Spleen (tissue), 11 donors: ENCODE measurements at regions not wholly inside any gene's neighbourhood (a gene's known extent, or its start where the extent isn't known, plus 50 kb on each side); places are given as distances from the start of the nearest gene placed in this dataset.

Source experiments
- DNase-seq: peaks from one replicate; pipeline ENCODE4 v3.0.0-alpha.2; 2020
- H3K27ac ChIP-seq, 8 donors: fragments of 200-600 bp; sonication (generic) in 7 of 8; 1 replicate in 4 of 8; 2 replicates in 4 of 8; pipeline versions ENCODE4 v1.5.0 to v1.8.0; 2016 to 2021; ENCODE audit warnings: inconsistent platforms in 4 of 8, mild to moderate bottlenecking in 4 of 8, moderate library complexity in 1 of 8
- H3K27me3 ChIP-seq, 7 donors: fragments of 200-600 bp; sonication (generic) in 6 of 7; replicated peaks in 1 of 7; 1 replicate in 4 of 7; 2 replicates in 3 of 7; pipeline versions ENCODE4 v1.5.0 to v1.8.0; 2016 to 2021; ENCODE audit warnings: inconsistent platforms in 3 of 7, mild to moderate bottlenecking in 1 of 7
- H3K36me3 ChIP-seq, 6 donors: fragments of 200-600 bp; sonication (generic) in 5 of 6; 1 replicate in 4 of 6; 2 replicates in 2 of 6; pipeline versions ENCODE4 v1.5.0 to v1.8.0; 2016 to 2021; ENCODE audit warnings: inconsistent platforms in 2 of 6
- H3K4me1 ChIP-seq, 6 donors: fragments of 200-600 bp; sonication (generic) in 5 of 6; 1 replicate in 3 of 6; 2 replicates in 3 of 6; pipeline versions ENCODE4 v1.5.0 to v1.8.0; 2016 to 2021; ENCODE audit warnings: inconsistent platforms in 3 of 6
- H3K4me3 ChIP-seq, 8 donors: fragments of 200-600 bp; sonication (generic) in 7 of 8; 1 replicate in 4 of 8; 2 replicates in 4 of 8; pipeline versions ENCODE4 v1.5.0 to v1.8.0; 2016 to 2021; ENCODE audit warnings: inconsistent platforms in 4 of 8, mild to moderate bottlenecking in 4 of 8, moderate library complexity in 2 of 8
- H3K9me3 ChIP-seq, 8 donors: fragments of 200-600 bp; sonication (generic) in 7 of 8; 1 replicate in 4 of 8; 2 replicates in 4 of 8; pipeline versions ENCODE4 v1.5.0 to v1.8.0; 2016 to 2021; ENCODE audit warnings: inconsistent platforms in 4 of 8
- POLR2A ChIP-seq, 3 donors: fragments of 450-650 bp; IDR thresholded peaks; one replicate each; pipeline ENCODE4 v1.5.1; 2017; ENCODE audit warnings: antibody characterized with exemption in 3 of 3, mild to moderate bottlenecking in 1 of 3
- POLR2AphosphoS5 ChIP-seq, 3 donors: sonication (generic); formaldehyde crosslinking; IDR thresholded peaks; one replicate each; pipeline ENCODE4 v1.5.1; 2017; ENCODE audit warnings: antibody characterized with exemption in 3 of 3
- WGBS, 5 donors: extraction: QIAGEN DNeasy Blood & Tissue Kit in 3 of 5; methylation state at CpG; one replicate each; pipeline versions ENCODE4 v1.1.5 to v1.1.7; 2013 to 2018; 5-methylcytosine and 5-hydroxymethylcytosine counted together
- intact Hi-C: fragments of 100-400 bp; cut with DNase I; formaldehyde crosslinking; loops from one replicate; pipeline ENCODE4 v1.15.0; 2023; ENCODE audit warnings: low total_unique reads
- TF ChIP-seq, protein P1 (sequence below), 11 experiments: fragments of 200-600 bp in 7 of 11; fragments of 450-650 bp in 4 of 11; sonication (generic) in 4 of 11; IDR thresholded peaks in 8 of 11; conservative IDR thresholded peaks in 3 of 11; 1 replicate in 7 of 11; 2 replicates in 4 of 11; pipeline versions ENCODE4 v1.4.0 to v1.8.0; 2016 to 2021; ENCODE audit warnings: antibody characterized with exemption in 11 of 11, inconsistent platforms in 4 of 11, mild to moderate bottlenecking in 1 of 11
- donor health status: healthy with polysubstance abuse.
- donor health status: DM: no; HTN: no; CAD: no; lungs with moderate emphysema.
- donor health status: DM: no; HTN: no; CAD: no.
- donor health status: Bipolar disorder and iron deficiency.
- donor health status: healthy.
- donor health status: DM: no; HTN: no; CAD: no.
- donor health status: DM: yes; HTN: yes; CAD: no.

DNA sequence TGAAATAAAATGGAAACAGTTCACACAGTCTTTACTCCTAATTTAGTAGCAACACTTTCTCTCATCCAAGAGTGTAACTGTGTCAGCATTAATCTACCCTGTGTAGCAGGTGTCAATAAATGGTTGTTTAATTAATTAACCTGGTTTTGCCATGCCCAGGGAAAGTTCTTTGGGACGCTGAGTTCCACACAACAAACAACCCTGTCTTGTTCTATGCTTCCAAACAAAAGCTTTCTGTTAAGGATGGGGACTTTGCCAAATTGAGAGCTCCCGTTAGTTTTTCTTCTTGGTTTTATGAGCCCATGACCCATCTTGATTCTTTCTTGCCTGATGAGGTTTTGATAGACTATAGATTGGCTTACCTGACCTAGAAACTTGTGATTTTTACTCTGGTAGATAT is 530.1 kb downstream of the KCNJ2 start:
- H3K27me3 ChIP-seq = no peaks in the 10 kb centered on the region
- no peaks in the 10 kb centered on the region for H3K4me1 ChIP-seq
- WGBS, 5 donors = 64 to 86% (median 76%) methylated on average over 2 of the region's 2 CpGs
- no peak for TF ChIP-seq POLR2AphosphoS5 (IDR thresholded peaks at IDR 0.05)
- no peak for TF ChIP-seq POLR2A (IDR thresholded peaks at IDR 0.05)
- TF ChIP-seq, protein P1, sequence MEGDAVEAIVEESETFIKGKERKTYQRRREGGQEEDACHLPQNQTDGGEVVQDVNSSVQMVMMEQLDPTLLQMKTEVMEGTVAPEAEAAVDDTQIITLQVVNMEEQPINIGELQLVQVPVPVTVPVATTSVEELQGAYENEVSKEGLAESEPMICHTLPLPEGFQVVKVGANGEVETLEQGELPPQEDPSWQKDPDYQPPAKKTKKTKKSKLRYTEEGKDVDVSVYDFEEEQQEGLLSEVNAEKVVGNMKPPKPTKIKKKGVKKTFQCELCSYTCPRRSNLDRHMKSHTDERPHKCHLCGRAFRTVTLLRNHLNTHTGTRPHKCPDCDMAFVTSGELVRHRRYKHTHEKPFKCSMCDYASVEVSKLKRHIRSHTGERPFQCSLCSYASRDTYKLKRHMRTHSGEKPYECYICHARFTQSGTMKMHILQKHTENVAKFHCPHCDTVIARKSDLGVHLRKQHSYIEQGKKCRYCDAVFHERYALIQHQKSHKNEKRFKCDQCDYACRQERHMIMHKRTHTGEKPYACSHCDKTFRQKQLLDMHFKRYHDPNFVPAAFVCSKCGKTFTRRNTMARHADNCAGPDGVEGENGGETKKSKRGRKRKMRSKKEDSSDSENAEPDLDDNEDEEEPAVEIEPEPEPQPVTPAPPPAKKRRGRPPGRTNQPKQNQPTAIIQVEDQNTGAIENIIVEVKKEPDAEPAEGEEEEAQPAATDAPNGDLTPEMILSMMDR (IDR thresholded peaks at IDR 0.05 in 8 of 11, conservative IDR thresholded peaks at IDR 0.05 in 3 of 11) = no peak
- peaks cover 0 to 9% (median 3%) of the 10 kb centered on the region in 8 donors for H3K9me3 ChIP-seq
- no peaks in the 10 kb centered on the region for H3K36me3 ChIP-seq
- no peak overlapping the region for H3K4me3 ChIP-seq
- DNase-seq = no peak
- intact Hi-C loops = no loop called here
- no peak overlapping the region for H3K27ac ChIP-seq

DNA sequence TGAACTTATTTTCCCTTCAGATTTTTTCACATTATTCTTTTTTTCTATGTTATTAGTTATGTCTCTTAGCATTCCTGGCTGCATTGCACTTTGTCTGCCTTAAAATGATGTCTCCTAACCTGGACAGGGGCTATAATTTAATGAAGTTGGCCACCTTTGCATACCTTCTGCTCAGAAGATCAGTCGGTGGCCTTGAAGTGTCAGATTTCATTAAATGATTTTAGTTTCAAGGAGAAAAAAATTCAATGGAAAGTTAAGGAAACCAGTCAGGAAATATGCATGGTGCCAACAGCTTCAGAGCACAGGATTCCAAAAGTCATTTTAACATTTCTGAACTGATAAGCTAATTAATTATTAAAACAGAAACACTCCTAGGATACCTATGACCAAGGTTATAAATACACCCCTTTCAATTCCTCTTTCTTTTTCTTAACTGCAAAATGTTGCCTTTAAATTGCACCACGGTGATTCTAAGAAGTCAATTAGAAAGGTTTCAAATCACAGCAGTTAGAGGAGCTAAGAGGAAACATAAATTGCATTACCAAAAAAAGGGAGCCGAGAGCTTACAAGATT is 533.4 kb downstream of the KCNJ2 start:
- no peak overlapping the region for H3K4me3 ChIP-seq
- TF ChIP-seq POLR2A (IDR thresholded peaks at IDR 0.05) (no peak), POLR2AphosphoS5 (IDR thresholded peaks at IDR 0.05) (no peak)
- TF ChIP-seq, protein P1 (IDR thresholded peaks at IDR 0.05 in 8 of 11, conservative IDR thresholded peaks at IDR 0.05 in 3 of 11) = no peak
- no peak for DNase-seq
- peaks cover 0 to 11% (median 3%) of the 10 kb centered on the region in 8 donors for H3K9me3 ChIP-seq
- no peaks in the 10 kb centered on the region for H3K36me3 ChIP-seq
- intact Hi-C loops = no loop called here
- no peak overlapping the region for H3K27ac ChIP-seq
- no peaks in the 10 kb centered on the region for H3K4me1 ChIP-seq
- H3K27me3 ChIP-seq = no peaks in the 10 kb centered on the region
- WGBS, 5 donors = 57 to 64% (median 58%) methylated on average over 3 of the region's 3 CpGs

- Histone ChIP-seq H3K4me3 (no peak overlapping the region), H3K27me3 (no peaks in the 10 kb centered on the region), H3K36me3 (no peaks in the 10 kb centered on the region), H3K27ac (no peak overlapping the region), H3K9me3 (peaks cover 0 to 1% (median 0%) of the 10 kb centered on the region in 8 donors), H3K4me1 (no peaks in the 10 kb centered on the region)
- WGBS, 5 donors = 71 to 85% (median 75%) methylated on average over 7 of the region's 7 CpGs
- DNase-seq = no peak
- TF ChIP-seq, protein P1 (IDR thresholded peaks at IDR 0.05 in 8 of 11, conservative IDR thresholded peaks at IDR 0.05 in 3 of 11) = no peak
- TF ChIP-seq POLR2A (IDR thresholded peaks at IDR 0.05) (no peak), POLR2AphosphoS5 (IDR thresholded peaks at IDR 0.05) (no peak)
- intact Hi-C loops = no loop called here
Observed at GRCh38 chr17:70709596-70709995, 540.3 kb downstream of the KCNJ2 start.

DNA sequence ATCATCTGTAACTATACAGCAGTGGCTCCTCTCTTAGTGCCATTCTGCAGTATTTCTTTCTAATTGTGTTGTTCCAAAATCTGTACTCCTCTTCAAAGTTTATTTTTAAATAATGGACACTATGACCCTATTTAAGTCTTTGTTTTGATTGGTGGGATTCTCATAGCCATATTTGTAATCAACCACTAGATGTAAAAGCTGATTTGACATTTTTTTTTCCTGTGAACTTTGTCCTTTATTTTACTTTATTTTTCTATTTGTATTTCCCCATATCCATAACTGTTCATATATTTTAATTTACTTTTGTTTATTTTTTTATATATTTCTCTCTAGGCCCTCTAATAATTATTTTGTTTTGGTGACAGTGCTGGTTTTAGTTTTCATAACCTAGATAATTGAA is 544.4 kb downstream of the KCNJ2 start:
- Histone ChIP-seq H3K27ac (no peak overlapping the region), H3K4me3 (no peak overlapping the region), H3K4me1 (no peaks in the 10 kb centered on the region), H3K36me3 (no peaks in the 10 kb centered on the region), H3K9me3 (no peaks in the 10 kb centered on the region), H3K27me3 (no peaks in the 10 kb centered on the region)
- intact Hi-C loops = no loop called here
- TF ChIP-seq, protein P1 (IDR thresholded peaks at IDR 0.05 in 8 of 11, conservative IDR thresholded peaks at IDR 0.05 in 3 of 11) = no peak
- no peak for TF ChIP-seq POLR2A (IDR thresholded peaks at IDR 0.05)
- no peak for TF ChIP-seq POLR2AphosphoS5 (IDR thresholded peaks at IDR 0.05)
- no peak for DNase-seq
